Endothelial cell of umbilical vein (primary cell): ENCODE measurements at regions not wholly inside any gene's neighbourhood (a gene's known extent, or its start where the extent isn't known, plus 50 kb on each side); places are given as distances from the start of the nearest gene placed in this dataset.

Experiments
- BruUV-seq: library from RNA; stranded (reverse); fragments of 400-500 nt; replicated peaks from 2 replicates; lab custom pipeline; 2021; lab: Mats Ljungman, UMichigan
- CTCF ChIA-PET: fragments of 300-600, 350-600 bp; sonication (Branson Sonifier 250); formaldehyde crosslinking; loops from one replicate; lab custom pipeline; 2021; ENCODE audit warnings: antibody characterized with exemption, inconsistent platforms; lab: Charles Lee
- POLR2A ChIA-PET: fragments of 300-600, 350-600 bp; sonication (Branson Sonifier 250); formaldehyde crosslinking; loops from one replicate; lab custom pipeline; 2021; ENCODE audit warnings: antibody characterized with exemption, inconsistent platforms; lab: Charles Lee
- DNase-seq: peaks from one replicate; pipeline ENCODE4 v3.0.0-alpha.2; 2011; ENCODE audit warnings: low read depth, low spot score
- FAIRE-seq: peaks from 2 replicates; lab custom pipeline; 2011; peaks lifted over from hg19 to GRCh38; lab: Jason Lieb, UNC
- H2AFZ ChIP-seq: 2 replicates; pipeline ENCODE4 v1.6.0; 2012; ENCODE audit warnings: low read depth, low read length, control low read depth, inconsistent platforms
- H3K27ac ChIP-seq: 2 replicates; pipeline ENCODE4 v1.5.1; 2011; ENCODE audit warnings: low read depth, mild to moderate bottlenecking, control low read depth, low read length, moderate library complexity; ENCODE audit not compliant: insufficient read depth
- H3K27me3 ChIP-seq, 2 experiments: 2 replicates each; pipeline versions ENCODE4 v1.6.0 to v1.6.1; 2011; ENCODE audit warnings: low read length in 2 of 2, mixed read lengths in 1 of 2; ENCODE audit not compliant: control insufficient read depth in 2 of 2, insufficient read depth in 2 of 2
- H3K36me3 ChIP-seq, 2 experiments: 2 replicates in 1 of 2; 3 replicates in 1 of 2; pipeline ENCODE4 v1.5.1; 2011; ENCODE audit warnings: low read length in 2 of 2, mild to moderate bottlenecking in 1 of 2, moderate library complexity in 1 of 2; ENCODE audit not compliant: control insufficient read depth in 2 of 2, insufficient read depth in 2 of 2; ENCODE audit errors: extremely low read depth in 1 of 2
- H3K4me1 ChIP-seq: 3 replicates; pipeline ENCODE4 v1.5.1; 2011; ENCODE audit warnings: mild to moderate bottlenecking, low read length; ENCODE audit not compliant: control insufficient read depth, insufficient read depth; ENCODE audit errors: extremely low read depth
- H3K4me2 ChIP-seq: 2 replicates; pipeline ENCODE4 v1.6.1; 2011; ENCODE audit warnings: low read length, control low read depth, mixed read lengths; ENCODE audit not compliant: insufficient read depth
- H3K4me3 ChIP-seq, 3 experiments: fragments of 200-600 bp in 1 of 3; sonication (generic), shearing (Covaris generic) in 1 of 3; replicated peaks in 1 of 3; 2 replicates each; pipeline ENCODE4 v1.5.1; 2011 to 2016; ENCODE audit warnings: control low read depth in 3 of 3, low read length in 3 of 3, mild to moderate bottlenecking in 2 of 3, inconsistent platforms in 1 of 3, low read depth in 1 of 3, moderate library complexity in 1 of 3; ENCODE audit not compliant: insufficient read depth in 1 of 3
- H3K79me2 ChIP-seq: 2 replicates; pipeline ENCODE4 v1.6.0; 2012; ENCODE audit warnings: low read length, inconsistent platforms; ENCODE audit not compliant: control insufficient read depth, insufficient read depth
- H3K9ac ChIP-seq: replicated peaks from 2 replicates; pipeline ENCODE3; 2011; ENCODE audit warnings: low read length, control low read depth; ENCODE audit not compliant: insufficient read depth; ENCODE audit errors: extremely low read depth
- H3K9me1 ChIP-seq: replicated peaks from 3 replicates; pipeline ENCODE4 v1.6.0; 2011; ENCODE audit warnings: mild to moderate bottlenecking, low read length; ENCODE audit not compliant: control insufficient read depth, insufficient read depth; ENCODE audit errors: extremely low read depth
- H3K9me3 ChIP-seq: replicated peaks from 2 replicates; pipeline ENCODE4 v1.5.1; 2012; ENCODE audit warnings: low read length, inconsistent platforms; ENCODE audit not compliant: control insufficient read depth, insufficient read depth
- H4K20me1 ChIP-seq: replicated peaks from 2 replicates; pipeline ENCODE3; 2011; ENCODE audit warnings: mild to moderate bottlenecking, low read length; ENCODE audit not compliant: control insufficient read depth, insufficient read depth; ENCODE audit errors: extremely low read depth
- EZH2 ChIP-seq: IDR thresholded peaks from 2 replicates; pipeline ENCODE4 v1.6.1; 2012; ENCODE audit warnings: borderline replicate concordance, low read depth, mild to moderate bottlenecking, moderate library complexity, low read length, inconsistent platforms; ENCODE audit not compliant: severe bottlenecking
- FOS ChIP-seq: IDR thresholded peaks from 2 replicates; pipeline ENCODE4 v1.6.1; 2011; ENCODE audit warnings: mild to moderate bottlenecking, low read length, moderate library complexity, borderline replicate concordance; ENCODE audit not compliant: insufficient read depth
- GATA2 ChIP-seq: IDR thresholded peaks from 2 replicates; pipeline ENCODE4 v1.7.0; 2011; ENCODE audit warnings: low read depth, mild to moderate bottlenecking, moderate library complexity, mixed read lengths, low read length; ENCODE audit not compliant: insufficient read length, insufficient read depth
- JUN ChIP-seq: IDR thresholded peaks from 2 replicates; pipeline ENCODE4 v1.6.1; 2011; ENCODE audit warnings: borderline replicate concordance, low read depth; ENCODE audit not compliant: insufficient read length, insufficient read depth
- MAX ChIP-seq: IDR thresholded peaks from 2 replicates; pipeline ENCODE4 v1.6.1; 2011; ENCODE audit not compliant: insufficient read depth, insufficient read length
- MYC ChIP-seq: IDR thresholded peaks from one replicate; pipeline ENCODE4 v1.6.1; 2011; ENCODE audit warnings: mild to moderate bottlenecking, low read depth, low read length
- POLR2A ChIP-seq: IDR thresholded peaks from 2 replicates; pipeline ENCODE4 v1.6.1; 2012; ENCODE audit warnings: low read depth, mild to moderate bottlenecking, control low read depth, low read length
- POLR2AphosphoS5 ChIP-seq: IDR thresholded peaks from 2 replicates; pipeline ENCODE4 v1.6.1; 2012; ENCODE audit warnings: low read depth, mild to moderate bottlenecking, control low read depth, low read length, moderate library complexity; ENCODE audit not compliant: insufficient read depth
- dilution Hi-C: fragments of 300-500 bp; cut with MboI; formaldehyde crosslinking; loops from one replicate; pipeline ENCODE4 v1.15.0; 2019; ENCODE audit warnings: low sequenced_read_pairs; ENCODE audit not compliant: extremely low pct_ligation_motif_present
- intact Hi-C: fragments of 100-400 bp; cut with micrococcal nuclease; formaldehyde crosslinking; loops from one replicate; pipeline ENCODE4 v1.10.0; 2022
- TF ChIP-seq, protein P1 (sequence below), 2 donors: IDR thresholded peaks; 1 replicate in 1 of 2; 2 replicates in 1 of 2; pipeline ENCODE4 v1.5.1; 2011; ENCODE audit warnings: low read length in 2 of 2, mild to moderate bottlenecking in 2 of 2, moderate library complexity in 2 of 2, control low read depth in 1 of 2, inconsistent platforms in 1 of 2, low read depth in 1 of 2; ENCODE audit not compliant: insufficient read depth in 1 of 2; ENCODE audit errors: extremely low read depth in 1 of 2

DNA sequence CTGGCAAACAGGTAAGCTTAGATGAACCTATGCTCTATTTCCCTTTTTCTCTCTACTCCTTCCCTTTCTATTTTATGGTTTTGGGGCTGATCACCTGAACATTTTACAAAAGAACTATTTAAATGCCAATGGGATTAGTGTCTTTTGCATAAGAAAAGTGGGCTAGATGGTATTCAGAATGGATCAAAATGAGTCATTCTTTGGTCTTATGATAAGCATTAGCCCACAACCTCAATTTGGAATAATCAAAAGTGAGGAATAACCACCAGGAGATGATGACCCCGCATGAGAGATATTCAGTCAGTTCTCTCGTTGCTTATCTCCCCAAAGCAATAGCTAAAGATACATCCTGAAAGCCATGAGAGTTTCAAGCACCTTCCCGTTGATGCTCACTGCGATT, 399.0 kb upstream of the CADM1 start:
- H3K9ac ChIP-seq: no peak overlapping the region
- no peaks in the 10 kb centered on the region for H3K79me2 ChIP-seq
- no peak overlapping the region for H3K4me2 ChIP-seq
- no peak overlapping the region for H3K4me3 ChIP-seq
- H3K27me3 ChIP-seq: no peaks in the 10 kb centered on the region
- peaks cover 4% of the 10 kb centered on the region for H3K9me3 ChIP-seq
- no peak for TF ChIP-seq POLR2AphosphoS5
- TF ChIP-seq, protein P1, sequence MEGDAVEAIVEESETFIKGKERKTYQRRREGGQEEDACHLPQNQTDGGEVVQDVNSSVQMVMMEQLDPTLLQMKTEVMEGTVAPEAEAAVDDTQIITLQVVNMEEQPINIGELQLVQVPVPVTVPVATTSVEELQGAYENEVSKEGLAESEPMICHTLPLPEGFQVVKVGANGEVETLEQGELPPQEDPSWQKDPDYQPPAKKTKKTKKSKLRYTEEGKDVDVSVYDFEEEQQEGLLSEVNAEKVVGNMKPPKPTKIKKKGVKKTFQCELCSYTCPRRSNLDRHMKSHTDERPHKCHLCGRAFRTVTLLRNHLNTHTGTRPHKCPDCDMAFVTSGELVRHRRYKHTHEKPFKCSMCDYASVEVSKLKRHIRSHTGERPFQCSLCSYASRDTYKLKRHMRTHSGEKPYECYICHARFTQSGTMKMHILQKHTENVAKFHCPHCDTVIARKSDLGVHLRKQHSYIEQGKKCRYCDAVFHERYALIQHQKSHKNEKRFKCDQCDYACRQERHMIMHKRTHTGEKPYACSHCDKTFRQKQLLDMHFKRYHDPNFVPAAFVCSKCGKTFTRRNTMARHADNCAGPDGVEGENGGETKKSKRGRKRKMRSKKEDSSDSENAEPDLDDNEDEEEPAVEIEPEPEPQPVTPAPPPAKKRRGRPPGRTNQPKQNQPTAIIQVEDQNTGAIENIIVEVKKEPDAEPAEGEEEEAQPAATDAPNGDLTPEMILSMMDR (IDR thresholded peaks at IDR 0.05; ENCODE audit: extremely low read depth in 1 of 2, insufficient read depth in 1 of 2, low read depth in 1 of 2, low read length in 2 of 2): no peak
- TF ChIP-seq MAX: no peak
- no peak for TF ChIP-seq EZH2
- TF ChIP-seq GATA2: no peak
- no peak for TF ChIP-seq JUN
- TF ChIP-seq POLR2A: no peak
- TF ChIP-seq MYC: no peak
- no peak for TF ChIP-seq FOS
- POLR2A ChIA-PET: no interaction called here
- no peaks in the 10 kb centered on the region for H4K20me1 ChIP-seq
- no peak overlapping the region for H2AFZ ChIP-seq
- no peak overlapping the region for H3K27ac ChIP-seq
- no peaks in the 10 kb centered on the region for H3K9me1 ChIP-seq
- CTCF ChIA-PET: no interaction called here
- FAIRE-seq (no peak), DNase-seq (no peak)
- dilution Hi-C loops: no loop called here
- no peaks in the 10 kb centered on the region for H3K4me1 ChIP-seq
- intact Hi-C loops: no loop called here
- BruUV-seq: no TSS peak
- no peaks in the 10 kb centered on the region for H3K36me3 ChIP-seq
